ENCODE measurements at regions not wholly inside any gene's neighbourhood (a gene's known extent, or its start where the extent isn't known, plus 50 kb on each side); places are given as distances from the start of the nearest gene placed in this dataset.

- Histone ChIP-seq H3K36me3 (replicated peaks in 1 of 2; ENCODE audit: control insufficient read depth in 1 of 2, insufficient read depth in 2 of 2, low read length in 2 of 2) (no peaks in the 10 kb centered on the region), H3K9ac (ENCODE audit: insufficient read depth, low read length, poor library complexity, severe bottlenecking) (no peak overlapping the region), H3K27ac (ENCODE audit: low read depth in 1 of 2, low read length in 2 of 2) (no peak overlapping the region), H2AFZ (ENCODE audit: insufficient read depth, low read depth, low read length, poor library complexity, severe bottlenecking) (no peak overlapping the region), H4K20me1 (ENCODE audit: insufficient read depth, low read length) (no peaks in the 10 kb centered on the region), H3K4me2 (replicated peaks; ENCODE audit: extremely low read depth, low read length, poor library complexity, severe bottlenecking) (no peak overlapping the region), H3K4me3 (replicated peaks in 1 of 3; ENCODE audit: low read depth in 2 of 3, low read length in 3 of 3) (no peak overlapping the region), H3K9me3 (replicated peaks in 1 of 2; ENCODE audit: control insufficient read depth in 1 of 2, insufficient read depth in 1 of 2, low read length in 2 of 2) (no peaks in the 10 kb centered on the region), H3K4me1 (ENCODE audit: control insufficient read depth in 1 of 2, insufficient read depth in 2 of 2, low read length in 2 of 2) (no peaks in the 10 kb centered on the region), H3K27me3 (ENCODE audit: control insufficient read depth in 2 of 2, insufficient read depth in 2 of 2, low read length in 2 of 2) (no peaks in the 10 kb centered on the region), H3K79me2 (ENCODE audit: insufficient read depth, low read length) (no peaks in the 10 kb centered on the region)
- TF ChIP-seq CTCF (IDR thresholded peaks at IDR 0.05): no peak
- 69% methylated on average over 3 of the region's 4 CpGs for WGBS (ENCODE audit: insufficient coverage)
- H3K4me3 Mint-ChIP-seq: no peak overlapping the region
- no peaks in the 10 kb centered on the region for H3K4me1 Mint-ChIP-seq
- intact Hi-C loops (cut with micrococcal nuclease): no loop called here
- H3K27me3 Mint-ChIP-seq (ENCODE audit: low read depth in 3 of 3): peaks cover 3 to 8% (median 3%) of the 10 kb centered on the region in 3 donors
- no peaks in the 10 kb centered on the region for H3K36me3 Mint-ChIP-seq
- H3K27ac Mint-ChIP-seq: no peak overlapping the region
- peaks cover 0 to 1% (median 0%) of the 10 kb centered on the region in 7 donors for H3K9me3 Mint-ChIP-seq
- no peak for DNase-seq
Measured at GRCh38 chr17:33811984-33812577, 443.0 kb upstream of the CCL2 start.

GRCh38 chr17:33814852-33815251 is 440.2 kb upstream of the CCL2 start:
- no peaks in the 10 kb centered on the region for H3K4me1 Mint-ChIP-seq
- H3K27ac Mint-ChIP-seq: no peak overlapping the region
- Histone ChIP-seq H3K27me3 (ENCODE audit: control insufficient read depth in 2 of 2, insufficient read depth in 2 of 2, low read length in 2 of 2) (no peaks in the 10 kb centered on the region), H3K79me2 (ENCODE audit: insufficient read depth, low read length) (no peaks in the 10 kb centered on the region), H3K4me3 (replicated peaks in 1 of 3; ENCODE audit: low read depth in 2 of 3, low read length in 3 of 3) (no peak overlapping the region), H3K27ac (ENCODE audit: low read depth in 1 of 2, low read length in 2 of 2) (no peak overlapping the region), H3K9me3 (replicated peaks in 1 of 2; ENCODE audit: control insufficient read depth in 1 of 2, insufficient read depth in 1 of 2, low read length in 2 of 2) (no peaks in the 10 kb centered on the region), H4K20me1 (ENCODE audit: insufficient read depth, low read length) (no peaks in the 10 kb centered on the region), H3K9ac (ENCODE audit: insufficient read depth, low read length, poor library complexity, severe bottlenecking) (no peak overlapping the region), H3K4me1 (ENCODE audit: control insufficient read depth in 1 of 2, insufficient read depth in 2 of 2, low read length in 2 of 2) (no peaks in the 10 kb centered on the region), H3K4me2 (replicated peaks; ENCODE audit: extremely low read depth, low read length, poor library complexity, severe bottlenecking) (no peak overlapping the region), H2AFZ (ENCODE audit: insufficient read depth, low read depth, low read length, poor library complexity, severe bottlenecking) (no peak overlapping the region), H3K36me3 (replicated peaks in 1 of 2; ENCODE audit: control insufficient read depth in 1 of 2, insufficient read depth in 2 of 2, low read length in 2 of 2) (no peaks in the 10 kb centered on the region)
- no peaks in the 10 kb centered on the region for H3K36me3 Mint-ChIP-seq
- intact Hi-C loops (cut with micrococcal nuclease): no loop called here
- TF ChIP-seq CTCF (IDR thresholded peaks at IDR 0.05): no peak
- 75% methylated on average over 1 of the region's 2 CpGs for WGBS (ENCODE audit: insufficient coverage)
- H3K27me3 Mint-ChIP-seq (ENCODE audit: low read depth in 3 of 3): peaks cover 0 to 8% (median 0%) of the 10 kb centered on the region in 3 donors
- no peak overlapping the region for H3K4me3 Mint-ChIP-seq
- no peaks in the 10 kb centered on the region for H3K9me3 Mint-ChIP-seq
- no peak for DNase-seq

Measured in CD14-positive monocyte (primary cell).